ENCODE measurements at regions not wholly inside any gene's neighbourhood (a gene's known extent, or its start where the extent isn't known, plus 50 kb on each side); places are given as distances from the start of the nearest gene placed in this dataset.

DNA sequence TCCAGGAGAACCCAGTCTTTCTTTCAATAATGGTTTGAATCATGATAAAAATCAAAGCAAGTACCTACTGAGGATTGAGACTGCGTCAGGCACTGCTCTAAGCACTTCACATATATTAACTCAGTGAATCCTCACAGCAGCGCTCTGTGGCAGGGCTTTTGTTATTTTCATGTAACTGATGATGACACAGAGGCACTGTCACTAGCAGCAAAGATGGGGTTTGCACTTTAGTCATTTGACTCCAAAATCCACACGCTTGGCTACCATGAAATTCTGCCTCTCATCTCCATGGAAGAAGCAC is 98.8 kb upstream of the GSC start:
- H3K27me3 Mint-ChIP-seq (ENCODE audit: unreplicated experiment) = peaks cover 5% of the 10 kb centered on the region
- H3K27ac Mint-ChIP-seq (ENCODE audit: unreplicated experiment) = no peak overlapping the region
- TF ChIP-seq, protein P1, sequence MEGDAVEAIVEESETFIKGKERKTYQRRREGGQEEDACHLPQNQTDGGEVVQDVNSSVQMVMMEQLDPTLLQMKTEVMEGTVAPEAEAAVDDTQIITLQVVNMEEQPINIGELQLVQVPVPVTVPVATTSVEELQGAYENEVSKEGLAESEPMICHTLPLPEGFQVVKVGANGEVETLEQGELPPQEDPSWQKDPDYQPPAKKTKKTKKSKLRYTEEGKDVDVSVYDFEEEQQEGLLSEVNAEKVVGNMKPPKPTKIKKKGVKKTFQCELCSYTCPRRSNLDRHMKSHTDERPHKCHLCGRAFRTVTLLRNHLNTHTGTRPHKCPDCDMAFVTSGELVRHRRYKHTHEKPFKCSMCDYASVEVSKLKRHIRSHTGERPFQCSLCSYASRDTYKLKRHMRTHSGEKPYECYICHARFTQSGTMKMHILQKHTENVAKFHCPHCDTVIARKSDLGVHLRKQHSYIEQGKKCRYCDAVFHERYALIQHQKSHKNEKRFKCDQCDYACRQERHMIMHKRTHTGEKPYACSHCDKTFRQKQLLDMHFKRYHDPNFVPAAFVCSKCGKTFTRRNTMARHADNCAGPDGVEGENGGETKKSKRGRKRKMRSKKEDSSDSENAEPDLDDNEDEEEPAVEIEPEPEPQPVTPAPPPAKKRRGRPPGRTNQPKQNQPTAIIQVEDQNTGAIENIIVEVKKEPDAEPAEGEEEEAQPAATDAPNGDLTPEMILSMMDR (IDR thresholded peaks at IDR 0.05; ENCODE audit: unreplicated experiment) = no peak
- no peaks in the 10 kb centered on the region for H3K9me3 Mint-ChIP-seq (ENCODE audit: unreplicated experiment)
- no peaks in the 10 kb centered on the region for H3K4me1 Mint-ChIP-seq (ENCODE audit: unreplicated experiment)
- H3K36me3 Mint-ChIP-seq (ENCODE audit: low read depth, unreplicated experiment) = no peaks in the 10 kb centered on the region
- H3K4me3 Mint-ChIP-seq (ENCODE audit: unreplicated experiment) = no peak overlapping the region
- no peak for DNase-seq (ENCODE audit: low spot score)

DNA sequence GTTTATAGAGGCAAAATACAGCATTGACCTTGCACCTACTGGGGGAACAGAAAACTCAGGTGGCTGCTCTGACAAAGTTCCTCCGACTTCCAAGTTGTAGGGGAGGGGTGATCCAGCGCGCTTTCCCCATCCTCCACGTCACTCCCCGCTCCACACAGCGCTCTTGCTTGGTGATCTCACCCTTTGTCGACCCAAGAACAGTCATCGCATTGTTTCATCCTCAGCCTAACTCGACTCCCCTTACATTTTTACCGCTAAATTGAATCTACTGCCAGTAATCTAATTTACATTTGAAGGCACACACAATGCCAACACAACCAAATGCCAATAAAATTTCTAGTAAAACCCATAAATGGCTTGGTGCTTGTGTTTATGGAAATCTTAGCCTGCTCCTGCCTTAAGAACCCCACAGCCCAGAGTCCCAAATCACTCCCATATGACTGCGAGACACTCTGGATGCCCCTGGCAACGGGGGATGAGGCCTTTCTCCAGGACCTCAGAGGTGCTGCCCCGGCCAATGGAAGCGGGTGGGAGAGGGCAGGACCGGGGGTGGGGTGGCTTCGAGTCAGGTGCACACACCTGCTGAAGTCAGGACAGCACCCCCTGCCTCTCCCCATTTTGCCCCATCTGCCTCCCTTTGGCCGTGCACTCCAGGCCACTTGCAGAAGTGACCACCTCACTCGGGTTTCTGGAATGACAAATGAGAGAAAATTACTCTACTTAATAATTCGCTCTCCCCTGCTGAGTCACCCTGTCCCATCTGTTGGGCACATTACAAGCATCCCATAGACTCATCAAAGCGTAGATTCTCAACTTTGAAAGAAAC is 98.2 kb upstream of the GSC start:
- no peak overlapping the region for H3K27ac Mint-ChIP-seq (ENCODE audit: unreplicated experiment)
- peaks cover 5% of the 10 kb centered on the region for H3K27me3 Mint-ChIP-seq (ENCODE audit: unreplicated experiment)
- TF ChIP-seq, protein P1 (IDR thresholded peaks at IDR 0.05; ENCODE audit: unreplicated experiment) = no peak

DNA sequence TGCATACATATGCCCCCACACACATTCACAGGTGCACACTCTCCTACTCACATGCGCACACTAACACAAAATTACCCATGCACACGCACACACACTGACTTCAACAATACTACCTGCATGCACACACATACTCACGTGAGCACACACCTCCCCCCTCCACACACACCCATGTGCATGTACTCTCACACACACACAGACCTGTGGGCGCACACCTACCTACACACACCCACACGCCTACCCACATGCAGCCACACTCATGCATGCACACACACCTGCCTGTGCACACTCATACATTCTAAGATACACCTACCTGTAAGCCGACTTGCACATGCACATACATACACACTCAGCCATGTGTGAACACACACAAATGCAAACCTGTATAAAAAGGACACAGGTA is 97.3 kb upstream of the GSC start:
- DNase-seq (ENCODE audit: low spot score) = no peak
- Mint-ChIP-seq H3K36me3 (ENCODE audit: low read depth, unreplicated experiment) (no peaks in the 10 kb centered on the region), H3K4me1 (ENCODE audit: unreplicated experiment) (no peaks in the 10 kb centered on the region), H3K9me3 (ENCODE audit: unreplicated experiment) (no peaks in the 10 kb centered on the region), H3K4me3 (ENCODE audit: unreplicated experiment) (no peak overlapping the region), H3K27me3 (ENCODE audit: unreplicated experiment) (peaks cover 5% of the 10 kb centered on the region), H3K27ac (ENCODE audit: unreplicated experiment) (no peak overlapping the region)
- TF ChIP-seq, protein P1 (IDR thresholded peaks at IDR 0.05; ENCODE audit: unreplicated experiment) = no peak

More for the DNA sequence above, 98.2 kb upstream of the GSC start:
- H3K4me3 Mint-ChIP-seq (ENCODE audit: unreplicated experiment) = no peak overlapping the region
- no peaks in the 10 kb centered on the region for H3K4me1 Mint-ChIP-seq (ENCODE audit: unreplicated experiment)
- no peaks in the 10 kb centered on the region for H3K36me3 Mint-ChIP-seq (ENCODE audit: low read depth, unreplicated experiment)
- no peak for DNase-seq (ENCODE audit: low spot score)
- H3K9me3 Mint-ChIP-seq (ENCODE audit: unreplicated experiment) = no peaks in the 10 kb centered on the region

DNA sequence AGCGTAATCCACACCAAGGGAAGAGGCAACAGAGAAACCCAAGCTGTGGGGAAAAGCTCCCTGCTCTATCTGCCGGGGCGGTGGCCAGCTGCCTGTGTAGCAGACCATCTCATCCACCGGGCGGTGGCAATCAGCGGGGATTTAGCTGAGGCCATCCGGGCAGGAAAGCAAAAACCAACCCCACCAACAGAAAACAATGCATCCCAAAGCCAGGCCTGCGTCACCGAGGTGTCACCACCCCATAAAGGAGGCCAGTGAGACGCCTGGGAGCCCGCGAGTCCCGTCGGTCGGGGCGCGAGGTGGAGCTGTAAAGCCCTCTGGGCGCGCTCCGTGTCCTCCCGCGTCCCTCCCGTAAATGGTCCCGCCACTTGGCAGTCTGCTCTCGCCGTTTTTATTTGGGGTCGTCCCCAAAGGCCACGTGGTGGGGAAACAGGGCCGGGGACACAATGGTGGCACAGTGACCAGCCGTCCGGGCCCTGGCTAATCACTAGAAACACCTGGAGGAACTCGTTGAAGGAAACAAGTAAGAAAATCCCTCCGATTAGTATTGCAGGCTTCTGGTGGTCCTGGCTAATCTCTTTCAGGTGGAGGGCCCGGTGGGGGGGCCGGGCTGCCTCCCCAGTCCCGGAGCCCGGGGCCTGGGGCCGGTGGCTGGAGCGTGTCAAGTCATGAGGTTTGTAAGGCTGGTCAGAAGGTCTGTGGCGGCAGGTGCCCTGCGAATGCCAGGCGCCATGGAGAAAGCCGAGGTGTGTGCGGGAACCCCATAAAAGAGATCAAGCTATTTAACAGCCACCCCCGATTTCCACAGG is 94.7 kb upstream of the GSC start:
- H3K27me3 Mint-ChIP-seq (ENCODE audit: unreplicated experiment) = peaks cover 5% of the 10 kb centered on the region
- peak; percentile 10 for DNase-seq (ENCODE audit: low spot score)
- TF ChIP-seq, protein P1 (IDR thresholded peaks at IDR 0.05; ENCODE audit: unreplicated experiment) = no peak

DNA sequence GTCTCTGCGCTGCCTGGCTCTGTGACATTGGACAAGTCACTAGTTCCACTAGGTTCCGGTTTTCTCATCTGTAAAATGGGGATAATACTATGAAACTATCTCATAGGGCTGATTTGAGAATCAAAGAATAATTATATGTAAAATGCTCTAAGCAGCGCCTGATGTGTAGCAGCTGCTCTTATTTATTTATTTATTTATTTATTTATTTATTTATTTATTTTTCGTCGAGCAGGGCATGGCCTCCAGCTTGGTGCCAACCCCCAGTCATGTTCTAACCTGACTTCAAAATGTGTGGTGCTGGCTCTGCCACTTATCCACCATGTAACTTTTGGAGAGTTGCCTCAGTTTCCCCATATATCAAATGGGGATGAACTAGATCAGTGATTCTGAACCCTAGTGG is 93.5 kb upstream of the GSC start:
- H3K36me3 Mint-ChIP-seq (ENCODE audit: low read depth, unreplicated experiment) = no peaks in the 10 kb centered on the region
- DNase-seq (ENCODE audit: low spot score) = no peak
- TF ChIP-seq, protein P1 (IDR thresholded peaks at IDR 0.05; ENCODE audit: unreplicated experiment) = no peak
- no peaks in the 10 kb centered on the region for H3K9me3 Mint-ChIP-seq (ENCODE audit: unreplicated experiment)
- H3K27ac Mint-ChIP-seq (ENCODE audit: unreplicated experiment) = no peak overlapping the region
- no peak overlapping the region for H3K4me3 Mint-ChIP-seq (ENCODE audit: unreplicated experiment)
- H3K27me3 Mint-ChIP-seq (ENCODE audit: unreplicated experiment) = peaks cover 5% of the 10 kb centered on the region
- H3K4me1 Mint-ChIP-seq (ENCODE audit: unreplicated experiment) = no peaks in the 10 kb centered on the region

More for the DNA sequence above, 94.7 kb upstream of the GSC start:
- H3K4me3 Mint-ChIP-seq (ENCODE audit: unreplicated experiment) = no peak overlapping the region
- H3K36me3 Mint-ChIP-seq (ENCODE audit: low read depth, unreplicated experiment) = no peaks in the 10 kb centered on the region
- no peaks in the 10 kb centered on the region for H3K9me3 Mint-ChIP-seq (ENCODE audit: unreplicated experiment)
- no peaks in the 10 kb centered on the region for H3K4me1 Mint-ChIP-seq (ENCODE audit: unreplicated experiment)
- no peak overlapping the region for H3K27ac Mint-ChIP-seq (ENCODE audit: unreplicated experiment)
